ENCODE measurements at regions not wholly inside any gene's neighbourhood (a gene's known extent, or its start where the extent isn't known, plus 50 kb on each side); places are given as distances from the start of the nearest gene placed in this dataset.

DNA sequence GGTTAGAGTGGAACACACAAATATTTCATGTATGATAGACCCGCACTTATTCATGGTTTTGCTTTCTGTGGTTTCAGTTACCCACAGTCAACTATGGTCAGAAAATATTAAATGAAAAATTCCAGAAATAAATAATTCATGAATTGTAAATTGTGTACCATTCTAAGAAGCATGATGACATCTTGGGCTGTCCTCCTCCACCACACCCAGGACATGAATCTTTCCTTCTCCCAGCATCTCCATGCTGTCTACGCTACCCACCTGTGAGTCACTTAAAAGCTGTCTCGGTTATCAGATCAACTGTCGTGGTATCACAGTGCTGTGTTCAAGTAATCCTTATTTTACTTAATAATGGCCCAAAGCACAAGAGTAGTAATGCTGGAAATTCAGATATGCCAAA lies 419.6 kb upstream of the NRP1 start:
- Mint-ChIP-seq H3K27ac (no peak overlapping the region), H3K4me3 (no peak overlapping the region)
- no peaks in the 10 kb centered on the region for H3K79me2 ChIP-seq (ENCODE audit: insufficient read depth, low read length)

More for the DNA sequence above, 419.6 kb upstream of the NRP1 start:
- no peak overlapping the region for H3K9ac ChIP-seq (ENCODE audit: extremely low read depth, insufficient read length, low read length)
- no peak overlapping the region for H2AK5ac ChIP-seq (ENCODE audit: insufficient read length, low read length)
- no peaks in the 10 kb centered on the region for H3K79me1 ChIP-seq (ENCODE audit: insufficient read depth, low read depth, low read length, poor library complexity, severe bottlenecking)
- H3T11ph ChIP-seq (ENCODE audit: low read length): no peak overlapping the region
- H3K9me3 Mint-ChIP-seq: no peaks in the 10 kb centered on the region
- no peak for DNase-seq
- no CpG with 5 or more reads among the region's 4 CpGs for WGBS (ENCODE audit: extremely low coverage, insufficient read length, low lambda C conversion rate)
- no peak overlapping the region for H2BK12ac ChIP-seq (ENCODE audit: insufficient read length, low read depth, low read length)
- H4K20me1 ChIP-seq (ENCODE audit: control insufficient read depth, insufficient read depth, insufficient read length): no peaks in the 10 kb centered on the region
- H2BK20ac ChIP-seq (ENCODE audit: low read depth, low read length, poor library complexity, severe bottlenecking): no peak overlapping the region
- H3K4me2 ChIP-seq (ENCODE audit: insufficient read depth, insufficient read length, low read length): no peak overlapping the region
- H3K27ac ChIP-seq (ENCODE audit: insufficient read length, low read depth, low read length): no peak overlapping the region
- no peak overlapping the region for H2BK5ac ChIP-seq (ENCODE audit: insufficient read length, low read length)
- H3K27me3 Mint-ChIP-seq (ENCODE audit: low read depth): no peaks in the 10 kb centered on the region; the same call in 1 of the 2 replicates
- no peaks in the 10 kb centered on the region for H3K4me1 Mint-ChIP-seq
- H2BK15ac ChIP-seq (ENCODE audit: low read depth, low read length): no peak overlapping the region
- no peaks in the 10 kb centered on the region for H3K36me3 Mint-ChIP-seq (ENCODE audit: insufficient read depth in 1 of 3, low read depth in 3 of 3)
- no peaks in the 10 kb centered on the region for H3K4me1 ChIP-seq (ENCODE audit: insufficient read depth, low read length)
- no peak overlapping the region for H4K91ac ChIP-seq (ENCODE audit: insufficient read length, low read depth, low read length)
- H3K56ac ChIP-seq (ENCODE audit: insufficient read length, low read depth, low read length): no peak overlapping the region
- H2BK120ac ChIP-seq (ENCODE audit: low read depth, low read length, poor library complexity, severe bottlenecking): no peak overlapping the region
- H4K5ac ChIP-seq (ENCODE audit: insufficient read length, low read depth, low read length): no peak overlapping the region
- H3K23me2 ChIP-seq (ENCODE audit: insufficient read length, low read depth, low read length, poor library complexity, severe bottlenecking): no peaks in the 10 kb centered on the region
- H3K9me3 ChIP-seq (ENCODE audit: control insufficient read depth, low read depth, low read length): no peaks in the 10 kb centered on the region
- H3K14ac ChIP-seq (ENCODE audit: insufficient read depth, low read length): no peak overlapping the region
- TF ChIP-seq, protein P1, sequence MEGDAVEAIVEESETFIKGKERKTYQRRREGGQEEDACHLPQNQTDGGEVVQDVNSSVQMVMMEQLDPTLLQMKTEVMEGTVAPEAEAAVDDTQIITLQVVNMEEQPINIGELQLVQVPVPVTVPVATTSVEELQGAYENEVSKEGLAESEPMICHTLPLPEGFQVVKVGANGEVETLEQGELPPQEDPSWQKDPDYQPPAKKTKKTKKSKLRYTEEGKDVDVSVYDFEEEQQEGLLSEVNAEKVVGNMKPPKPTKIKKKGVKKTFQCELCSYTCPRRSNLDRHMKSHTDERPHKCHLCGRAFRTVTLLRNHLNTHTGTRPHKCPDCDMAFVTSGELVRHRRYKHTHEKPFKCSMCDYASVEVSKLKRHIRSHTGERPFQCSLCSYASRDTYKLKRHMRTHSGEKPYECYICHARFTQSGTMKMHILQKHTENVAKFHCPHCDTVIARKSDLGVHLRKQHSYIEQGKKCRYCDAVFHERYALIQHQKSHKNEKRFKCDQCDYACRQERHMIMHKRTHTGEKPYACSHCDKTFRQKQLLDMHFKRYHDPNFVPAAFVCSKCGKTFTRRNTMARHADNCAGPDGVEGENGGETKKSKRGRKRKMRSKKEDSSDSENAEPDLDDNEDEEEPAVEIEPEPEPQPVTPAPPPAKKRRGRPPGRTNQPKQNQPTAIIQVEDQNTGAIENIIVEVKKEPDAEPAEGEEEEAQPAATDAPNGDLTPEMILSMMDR (conservative IDR thresholded peaks at IDR 0.05): no peak
- no peak overlapping the region for H2AFZ ChIP-seq (ENCODE audit: low read length)
- H4K8ac ChIP-seq (replicated peaks; ENCODE audit: insufficient read length, low read depth, low read length): no peak overlapping the region
- no peak overlapping the region for H3K23ac ChIP-seq (ENCODE audit: insufficient read length, low read depth, low read length)
- H3K4ac ChIP-seq (ENCODE audit: low read depth, low read length): no peak overlapping the region
- no peaks in the 10 kb centered on the region for H3K27me3 ChIP-seq (ENCODE audit: insufficient read depth, low read length)
- H3K18ac ChIP-seq (ENCODE audit: insufficient read length, low read depth, low read length): no peak overlapping the region

Data from H9 (cell line).